Endothelial cell of umbilical vein (primary cell): ENCODE measurements at regions not wholly inside any gene's neighbourhood (a gene's known extent, or its start where the extent isn't known, plus 50 kb on each side); places are given as distances from the start of the nearest gene placed in this dataset.

ENCODE experiments used
- CTCF ChIP-seq, 2 donors: IDR thresholded peaks; 1 replicate in 1 of 2; 2 replicates in 1 of 2; pipeline ENCODE4 v1.5.1; 2011; ENCODE audit warnings: low read length in 2 of 2, mild to moderate bottlenecking in 2 of 2, moderate library complexity in 2 of 2, control low read depth in 1 of 2, inconsistent platforms in 1 of 2, low read depth in 1 of 2; ENCODE audit not compliant: insufficient read depth in 1 of 2; ENCODE audit errors: extremely low read depth in 1 of 2
- MAX ChIP-seq: IDR thresholded peaks from 2 replicates; pipeline ENCODE4 v1.6.1; 2011; ENCODE audit not compliant: insufficient read depth, insufficient read length

GRCh38 chr10:120002785-120003184 lies 110.3 kb downstream of the SEC23IP start:
- no peak for TF ChIP-seq MAX
- no peak for TF ChIP-seq CTCF (IDR thresholded peaks at IDR 0.05; ENCODE audit: extremely low read depth in 1 of 2, insufficient read depth in 1 of 2, low read depth in 1 of 2, low read length in 2 of 2)
